ENCODE measurements at regions not wholly inside any gene's neighbourhood (a gene's known extent, or its start where the extent isn't known, plus 50 kb on each side); places are given as distances from the start of the nearest gene placed in this dataset.

GRCh38 chr2:103264058-103264768 is 502.4 kb downstream of the TMEM182 start:
- Histone ChIP-seq H3K4me1 (ENCODE audit: insufficient read depth, low read length, poor library complexity, severe bottlenecking) (no peaks in the 10 kb centered on the region), H3K4me3 (ENCODE audit: low read depth, low read length, poor library complexity, severe bottlenecking) (no peak overlapping the region), H3K9me3 (ENCODE audit: low read depth, low read length, poor library complexity, severe bottlenecking) (peaks cover 5% of the 10 kb centered on the region), H3K27ac (ENCODE audit: low read depth, low read length, poor library complexity, severe bottlenecking) (no peak overlapping the region), H3K36me3 (ENCODE audit: insufficient read depth, low read length, poor library complexity, severe bottlenecking) (no peaks in the 10 kb centered on the region), H3K27me3 (replicated peaks; ENCODE audit: insufficient read depth, low read depth, low read length, poor library complexity) (no peaks in the 10 kb centered on the region)
- CTCF ChIA-PET, result no interaction called here
- no TSS peak for BruUV-seq (replicated peaks)
- DNase-seq (ENCODE audit: low spot score), result no peak
- POLR2A ChIA-PET (ENCODE audit: low non-redundant PET), result no interaction called here
- intact Hi-C loops (cut with micrococcal nuclease; ENCODE audit: unreplicated experiment), result no loop called here
- TF ChIP-seq EZH2 (IDR thresholded peaks at IDR 0.05; ENCODE audit: borderline replicate concordance, low read depth, low read length, poor library complexity, severe bottlenecking), result no peak
- TF ChIP-seq, protein P1, sequence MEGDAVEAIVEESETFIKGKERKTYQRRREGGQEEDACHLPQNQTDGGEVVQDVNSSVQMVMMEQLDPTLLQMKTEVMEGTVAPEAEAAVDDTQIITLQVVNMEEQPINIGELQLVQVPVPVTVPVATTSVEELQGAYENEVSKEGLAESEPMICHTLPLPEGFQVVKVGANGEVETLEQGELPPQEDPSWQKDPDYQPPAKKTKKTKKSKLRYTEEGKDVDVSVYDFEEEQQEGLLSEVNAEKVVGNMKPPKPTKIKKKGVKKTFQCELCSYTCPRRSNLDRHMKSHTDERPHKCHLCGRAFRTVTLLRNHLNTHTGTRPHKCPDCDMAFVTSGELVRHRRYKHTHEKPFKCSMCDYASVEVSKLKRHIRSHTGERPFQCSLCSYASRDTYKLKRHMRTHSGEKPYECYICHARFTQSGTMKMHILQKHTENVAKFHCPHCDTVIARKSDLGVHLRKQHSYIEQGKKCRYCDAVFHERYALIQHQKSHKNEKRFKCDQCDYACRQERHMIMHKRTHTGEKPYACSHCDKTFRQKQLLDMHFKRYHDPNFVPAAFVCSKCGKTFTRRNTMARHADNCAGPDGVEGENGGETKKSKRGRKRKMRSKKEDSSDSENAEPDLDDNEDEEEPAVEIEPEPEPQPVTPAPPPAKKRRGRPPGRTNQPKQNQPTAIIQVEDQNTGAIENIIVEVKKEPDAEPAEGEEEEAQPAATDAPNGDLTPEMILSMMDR (conservative IDR thresholded peaks at IDR 0.05; ENCODE audit: low read depth, low read length), result no peak

- H3K27ac ChIP-seq (ENCODE audit: low read depth, low read length, poor library complexity, severe bottlenecking), result no peak overlapping the region
- no peak for TF ChIP-seq EZH2 (IDR thresholded peaks at IDR 0.05; ENCODE audit: borderline replicate concordance, low read depth, low read length, poor library complexity, severe bottlenecking)
- TF ChIP-seq, protein P1 (conservative IDR thresholded peaks at IDR 0.05; ENCODE audit: low read depth, low read length), result no peak
- H3K4me1 ChIP-seq (ENCODE audit: insufficient read depth, low read length, poor library complexity, severe bottlenecking), result no peaks in the 10 kb centered on the region
- H3K4me3 ChIP-seq (ENCODE audit: low read depth, low read length, poor library complexity, severe bottlenecking), result no peak overlapping the region
- POLR2A ChIA-PET (ENCODE audit: low non-redundant PET), result no interaction called here
- H3K36me3 ChIP-seq (ENCODE audit: insufficient read depth, low read length, poor library complexity, severe bottlenecking), result no peaks in the 10 kb centered on the region
- DNase-seq (ENCODE audit: low spot score), result no peak
- BruUV-seq (replicated peaks), result no TSS peak
- intact Hi-C loops (cut with micrococcal nuclease; ENCODE audit: unreplicated experiment), result no loop called here
- peaks cover 5% of the 10 kb centered on the region for H3K9me3 ChIP-seq (ENCODE audit: low read depth, low read length, poor library complexity, severe bottlenecking)
- no peaks in the 10 kb centered on the region for H3K27me3 ChIP-seq (replicated peaks; ENCODE audit: insufficient read depth, low read depth, low read length, poor library complexity)
- CTCF ChIA-PET, result no interaction called here
Observed at GRCh38 chr2:103265521-103265920, 503.7 kb downstream of the TMEM182 start.

GRCh38 chr2:103268841-103269498 is 507.1 kb downstream of the TMEM182 start:
- BruUV-seq (replicated peaks), result no TSS peak
- ChIA-PET CTCF (no interaction called here), POLR2A (ENCODE audit: low non-redundant PET) (no interaction called here)
- Histone ChIP-seq H3K36me3 (ENCODE audit: insufficient read depth, low read length, poor library complexity, severe bottlenecking) (no peaks in the 10 kb centered on the region), H3K27me3 (replicated peaks; ENCODE audit: insufficient read depth, low read depth, low read length, poor library complexity) (no peaks in the 10 kb centered on the region), H3K4me1 (ENCODE audit: insufficient read depth, low read length, poor library complexity, severe bottlenecking) (no peaks in the 10 kb centered on the region), H3K27ac (ENCODE audit: low read depth, low read length, poor library complexity, severe bottlenecking) (no peak overlapping the region), H3K4me3 (ENCODE audit: low read depth, low read length, poor library complexity, severe bottlenecking) (no peak overlapping the region), H3K9me3 (ENCODE audit: low read depth, low read length, poor library complexity, severe bottlenecking) (peaks cover 10% of the 10 kb centered on the region)
- intact Hi-C loops (cut with micrococcal nuclease; ENCODE audit: unreplicated experiment), result no loop called here
- DNase-seq (ENCODE audit: low spot score), result no peak
- no peak for TF ChIP-seq EZH2 (IDR thresholded peaks at IDR 0.05; ENCODE audit: borderline replicate concordance, low read depth, low read length, poor library complexity, severe bottlenecking)
- TF ChIP-seq, protein P1 (conservative IDR thresholded peaks at IDR 0.05; ENCODE audit: low read depth, low read length), result no peak
